Neuronal stem cell (in vitro differentiated cells): ENCODE measurements at regions not wholly inside any gene's neighbourhood (a gene's known extent, or its start where the extent isn't known, plus 50 kb on each side); places are given as distances from the start of the nearest gene placed in this dataset.
A peak's percentile ranks its signal among the peaks of the same experiment; 100 is the strongest.

Source experiments
- DNase-seq: peaks from one replicate; pipeline ENCODE4 v3.0.0-alpha.2; 2013; ENCODE audit warnings: low spot score
- H2AFZ ChIP-seq: one replicate; pipeline ENCODE4 v1.6.1; 2013; ENCODE audit warnings: mild to moderate bottlenecking, low read length, inconsistent platforms
- H2AK5ac ChIP-seq: 2 replicates; pipeline ENCODE4 v1.6.1; 2013; ENCODE audit warnings: low read depth, mild to moderate bottlenecking, inconsistent platforms, low read length, moderate library complexity, mixed read lengths
- H2BK120ac ChIP-seq: 2 replicates; pipeline ENCODE4 v1.6.1; 2013; ENCODE audit warnings: low read depth, mild to moderate bottlenecking, inconsistent platforms, low read length, moderate library complexity, mixed read lengths
- H2BK12ac ChIP-seq: one replicate; pipeline ENCODE4 v1.6.1; 2013; ENCODE audit warnings: low read length, inconsistent platforms
- H2BK15ac ChIP-seq: 2 replicates; pipeline ENCODE4 v1.6.1; 2013; ENCODE audit warnings: mild to moderate bottlenecking, low read length, inconsistent platforms, mixed read lengths
- H2BK5ac ChIP-seq: one replicate; pipeline ENCODE4 v1.6.1; 2013; ENCODE audit warnings: inconsistent platforms, mild to moderate bottlenecking, low read length, moderate library complexity
- H3K14ac ChIP-seq: one replicate; pipeline ENCODE4 v1.6.1; 2013; ENCODE audit warnings: low read length, inconsistent platforms
- H3K18ac ChIP-seq: 2 replicates; pipeline ENCODE4 v1.6.1; 2013; ENCODE audit warnings: low read length, inconsistent platforms
- H3K23ac ChIP-seq: 2 replicates; pipeline ENCODE4 v1.6.1; 2013; ENCODE audit warnings: low read depth, mild to moderate bottlenecking, mixed read lengths, low read length, inconsistent platforms; ENCODE audit not compliant: poor library complexity
- H3K27ac ChIP-seq: replicated peaks from 3 replicates; pipeline ENCODE4 v1.5.1; 2013; ENCODE audit warnings: low read length, inconsistent platforms
- H3K27me3 ChIP-seq, 3 experiments: 2 replicates each; pipeline ENCODE4 v1.6.1; 2013; ENCODE audit warnings: low read length in 3 of 3, mild to moderate bottlenecking in 2 of 3, inconsistent platforms in 1 of 3, low read depth in 1 of 3, mixed read lengths in 1 of 3, moderate library complexity in 1 of 3; ENCODE audit not compliant: control insufficient read depth in 3 of 3, insufficient read depth in 3 of 3
- H3K36me3 ChIP-seq, 2 donors: replicated peaks in 1 of 2; 2 replicates each; pipeline ENCODE4 v1.6.1; 2013; ENCODE audit warnings: low read length in 2 of 2; ENCODE audit not compliant: control insufficient read depth in 2 of 2, insufficient read depth in 2 of 2
- H3K4ac ChIP-seq: 2 replicates; pipeline ENCODE4 v1.6.1; 2013; ENCODE audit warnings: inconsistent platforms, mild to moderate bottlenecking, low read length, moderate library complexity
- H3K4me1 ChIP-seq, 2 donors: 1 replicate in 1 of 2; 2 replicates in 1 of 2; pipeline ENCODE4 v1.6.1; 2013; ENCODE audit warnings: low read length in 2 of 2, low read depth in 1 of 2; ENCODE audit not compliant: control insufficient read depth in 2 of 2, insufficient read depth in 1 of 2
- H3K4me2 ChIP-seq: one replicate; pipeline ENCODE4 v1.6.1; 2013; ENCODE audit warnings: mild to moderate bottlenecking, low read length, inconsistent platforms; ENCODE audit not compliant: insufficient read depth, poor library complexity, severe bottlenecking
- H3K4me3 ChIP-seq, 2 donors: 2 replicates each; pipeline ENCODE4 v1.5.1; 2013; ENCODE audit warnings: low read length in 2 of 2, mild to moderate bottlenecking in 2 of 2, inconsistent platforms in 1 of 2, moderate library complexity in 1 of 2
- H3K79me1 ChIP-seq: one replicate; pipeline ENCODE4 v1.6.1; 2013; ENCODE audit warnings: low read depth, mild to moderate bottlenecking, inconsistent platforms, low read length, moderate library complexity
- H3K9ac ChIP-seq: one replicate; pipeline ENCODE4 v1.6.1; 2013; ENCODE audit warnings: mild to moderate bottlenecking, low read depth, low read length, inconsistent platforms; ENCODE audit not compliant: poor library complexity
- H3K9me3 ChIP-seq, 2 donors: replicated peaks in 1 of 2; 2 replicates each; pipeline versions ENCODE3 to v1.6.1; 2013; ENCODE audit warnings: low read length in 2 of 2, mild to moderate bottlenecking in 2 of 2, inconsistent platforms in 1 of 2, low read depth in 1 of 2, mixed read lengths in 1 of 2, moderate library complexity in 1 of 2; ENCODE audit not compliant: control insufficient read depth in 2 of 2, insufficient read depth in 1 of 2
- H4K8ac ChIP-seq: one replicate; pipeline ENCODE4 v1.6.1; 2013; ENCODE audit warnings: low read depth, mild to moderate bottlenecking, inconsistent platforms, low read length, moderate library complexity
- H4K91ac ChIP-seq: one replicate; pipeline ENCODE4 v1.6.1; 2013; ENCODE audit warnings: low read length, low read depth, mild to moderate bottlenecking, inconsistent platforms; ENCODE audit not compliant: poor library complexity
- WGBS, 2 donors: extraction: QIAGEN DNeasy Blood & Tissue Kit; methylation state at CpG; one replicate each; pipeline ENCODE4 v1.1.7; 2013; ENCODE audit warnings: missing lambda C conversion rate in 2 of 2, mixed read lengths in 1 of 2; ENCODE audit not compliant: insufficient read length in 2 of 2, insufficient replicate concordance in 1 of 2; ENCODE audit errors: extremely low coverage in 2 of 2; 5-methylcytosine and 5-hydroxymethylcytosine counted together

DNA sequence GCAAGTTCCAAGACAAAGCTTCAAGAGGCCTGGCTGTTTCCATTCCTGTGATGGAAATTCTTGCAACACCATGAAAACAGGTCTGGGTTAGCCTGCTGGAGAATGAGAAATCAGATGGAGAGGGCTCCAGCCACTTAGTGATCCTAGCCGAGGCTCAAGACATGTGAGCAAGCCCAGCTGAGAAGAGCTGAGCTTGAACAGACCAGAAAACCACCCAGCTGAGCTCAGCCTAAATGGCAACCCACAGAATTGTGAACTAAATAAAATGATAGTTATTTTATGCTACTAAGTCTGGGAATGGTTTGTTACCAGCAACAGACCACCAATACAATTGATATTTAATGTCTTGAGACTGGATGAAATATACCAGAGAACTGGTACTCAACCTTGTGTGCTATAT lies 494.5 kb downstream of the RMST start:
- no CpG with 5 or more reads among the region's 1 CpG for WGBS, 2 donors
- H3K4me3 ChIP-seq: no peak overlapping the region
- no peak overlapping the region for H3K23ac ChIP-seq
- no peak overlapping the region for H3K14ac ChIP-seq
- no peak overlapping the region for H4K91ac ChIP-seq
- H3K4me1 ChIP-seq: no peaks in the 10 kb centered on the region
- H3K4me2 ChIP-seq: no peak overlapping the region
- no peak overlapping the region for H3K9ac ChIP-seq
- no peak overlapping the region for H2BK5ac ChIP-seq
- no peaks in the 10 kb centered on the region for H3K36me3 ChIP-seq
- H2BK15ac ChIP-seq: no peak overlapping the region
- no peak overlapping the region for H3K18ac ChIP-seq
- no peak overlapping the region for H4K8ac ChIP-seq
- H3K27me3 ChIP-seq: no peaks in the 10 kb centered on the region
- no peak overlapping the region for H2BK12ac ChIP-seq
- no peak overlapping the region for H2BK120ac ChIP-seq
- no peak overlapping the region for H3K27ac ChIP-seq
- H3K4ac ChIP-seq: no peak overlapping the region
- no peaks in the 10 kb centered on the region for H3K79me1 ChIP-seq
- no peaks in the 10 kb centered on the region for H3K9me3 ChIP-seq
- no peak for DNase-seq
- H2AK5ac ChIP-seq: no peak overlapping the region
- no peak overlapping the region for H2AFZ ChIP-seq

- no peak overlapping the region for H2BK15ac ChIP-seq
- H3K4ac ChIP-seq: no peak overlapping the region
- no peak overlapping the region for H3K4me2 ChIP-seq
- H3K27ac ChIP-seq: no peak overlapping the region
- DNase-seq: no peak
- H3K79me1 ChIP-seq: no peaks in the 10 kb centered on the region
- no CpG with 5 or more reads among the region's 3 CpGs for WGBS, 2 donors
- H2BK120ac ChIP-seq: no peak overlapping the region
- H2BK12ac ChIP-seq: no peak overlapping the region
- H3K18ac ChIP-seq: no peak overlapping the region
- no peaks in the 10 kb centered on the region for H3K27me3 ChIP-seq
- no peak overlapping the region for H3K4me3 ChIP-seq
- H3K23ac ChIP-seq: no peak overlapping the region
- no peak overlapping the region for H4K91ac ChIP-seq
- no peak overlapping the region for H2AFZ ChIP-seq
- H4K8ac ChIP-seq: no peak overlapping the region
- no peak overlapping the region for H2AK5ac ChIP-seq
- no peaks in the 10 kb centered on the region for H3K9me3 ChIP-seq
- no peak overlapping the region for H3K9ac ChIP-seq
- no peak overlapping the region for H3K14ac ChIP-seq
- no peak overlapping the region for H2BK5ac ChIP-seq
- H3K36me3 ChIP-seq: no peaks in the 10 kb centered on the region
- no peaks in the 10 kb centered on the region for H3K4me1 ChIP-seq
These were observed 497.6 kb downstream of the RMST start for GRCh38 chr12:97960225-97960624.

- no peak overlapping the region for H4K91ac ChIP-seq
- DNase-seq: peak; percentile 36
- H3K27ac ChIP-seq: no peak overlapping the region
- H3K18ac ChIP-seq: no peak overlapping the region
- H2BK5ac ChIP-seq: no peak overlapping the region
- no peak overlapping the region for H4K8ac ChIP-seq
- no peak overlapping the region for H3K9ac ChIP-seq
- no peaks in the 10 kb centered on the region for H3K27me3 ChIP-seq
- H2BK15ac ChIP-seq: no peak overlapping the region
- H3K4me1 ChIP-seq: no peaks in the 10 kb centered on the region
- no peak overlapping the region for H2BK120ac ChIP-seq
- H3K14ac ChIP-seq: no peak overlapping the region
- no peak overlapping the region for H2AK5ac ChIP-seq
- H3K4ac ChIP-seq: no peak overlapping the region
- no peak overlapping the region for H3K23ac ChIP-seq
- no CpG with 5 or more reads among the region's 5 CpGs for WGBS, 2 donors
- H3K79me1 ChIP-seq: no peaks in the 10 kb centered on the region
- H3K4me2 ChIP-seq: no peak overlapping the region
- no peak overlapping the region for H3K4me3 ChIP-seq
- no peaks in the 10 kb centered on the region for H3K36me3 ChIP-seq
- no peak overlapping the region for H2AFZ ChIP-seq
- no peak overlapping the region for H2BK12ac ChIP-seq
- H3K9me3 ChIP-seq: no peaks in the 10 kb centered on the region
These were observed 498.4 kb downstream of the RMST start for GRCh38 chr12:97960741-97961608.

DNA sequence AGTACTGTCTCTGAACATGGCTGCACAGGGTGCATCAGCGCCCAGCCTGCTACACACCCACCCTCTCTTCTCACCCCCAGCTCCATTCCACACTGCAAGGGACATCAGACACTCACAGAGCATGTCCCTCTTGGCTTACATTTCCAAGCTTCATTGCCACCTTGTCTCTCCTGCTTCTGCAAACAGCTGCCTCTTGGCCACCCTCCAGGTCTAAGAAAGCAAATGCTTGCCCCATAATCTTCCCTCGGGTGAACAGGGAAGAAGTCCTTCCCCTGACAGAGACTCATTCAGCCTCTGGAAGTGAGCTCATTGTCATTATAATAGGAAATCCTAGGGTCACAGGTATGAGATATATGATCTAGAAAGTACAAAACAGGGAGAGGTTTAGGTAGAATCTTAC lies 505.2 kb downstream of the RMST start:
- Histone ChIP-seq H3K79me1 (no peaks in the 10 kb centered on the region), H3K9ac (no peak overlapping the region), H2BK15ac (peak overlapping the region; percentile 30), H3K36me3 (no peaks in the 10 kb centered on the region), H2BK12ac (no peak overlapping the region), H2AFZ (no peak overlapping the region), H2AK5ac (peak overlapping the region; percentile 79), H3K9me3 (no peaks in the 10 kb centered on the region), H2BK120ac (no peak overlapping the region), H4K91ac (no peak overlapping the region), H3K4me2 (no peak overlapping the region), H3K23ac (peak overlapping the region; percentile 97), H3K14ac (no peak overlapping the region), H4K8ac (no peak overlapping the region), H3K18ac (peak overlapping the region; percentile 85), H3K4ac (no peak overlapping the region), H3K27ac (no peak overlapping the region), H3K4me1 (peaks cover 0 to 2% of the 10 kb centered on the region in 2 donors), H3K4me3 (no peak overlapping the region), H2BK5ac (no peak overlapping the region), H3K27me3 (no peaks in the 10 kb centered on the region)
- DNase-seq: no peak
- no CpG with 5 or more reads among the region's 2 CpGs for WGBS, 2 donors
